ENCODE measurements at regions not wholly inside any gene's neighbourhood (a gene's known extent, or its start where the extent isn't known, plus 50 kb on each side); places are given as distances from the start of the nearest gene placed in this dataset.

DNA sequence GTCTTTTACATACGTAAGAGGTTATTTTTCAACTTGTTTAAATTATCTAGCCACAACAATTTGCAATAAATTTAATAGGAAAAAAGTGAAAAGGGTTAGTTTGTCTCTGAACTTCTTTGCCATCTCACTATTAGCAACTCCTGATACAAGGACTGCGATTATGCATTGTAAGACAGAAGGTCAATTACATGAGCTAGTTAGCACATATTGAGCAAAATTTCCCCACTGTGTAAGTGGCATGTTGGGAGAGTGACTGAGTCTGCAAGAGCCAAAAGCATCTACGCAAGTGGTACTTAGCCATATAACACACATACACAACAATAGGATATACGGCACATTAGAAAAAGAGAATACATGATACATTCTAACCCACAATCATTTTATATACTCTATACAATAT is 927.2 kb downstream of the STPG2 start:
- no peak overlapping the region for H3K27ac ChIP-seq (ENCODE audit: low read depth, low read length, poor library complexity, severe bottlenecking)
- ChIA-PET CTCF (no interaction called here), POLR2A (ENCODE audit: low non-redundant PET) (no interaction called here)
- no peak for TF ChIP-seq EZH2 (IDR thresholded peaks at IDR 0.05; ENCODE audit: borderline replicate concordance, low read depth, low read length, poor library complexity, severe bottlenecking)
- TF ChIP-seq, protein P1, sequence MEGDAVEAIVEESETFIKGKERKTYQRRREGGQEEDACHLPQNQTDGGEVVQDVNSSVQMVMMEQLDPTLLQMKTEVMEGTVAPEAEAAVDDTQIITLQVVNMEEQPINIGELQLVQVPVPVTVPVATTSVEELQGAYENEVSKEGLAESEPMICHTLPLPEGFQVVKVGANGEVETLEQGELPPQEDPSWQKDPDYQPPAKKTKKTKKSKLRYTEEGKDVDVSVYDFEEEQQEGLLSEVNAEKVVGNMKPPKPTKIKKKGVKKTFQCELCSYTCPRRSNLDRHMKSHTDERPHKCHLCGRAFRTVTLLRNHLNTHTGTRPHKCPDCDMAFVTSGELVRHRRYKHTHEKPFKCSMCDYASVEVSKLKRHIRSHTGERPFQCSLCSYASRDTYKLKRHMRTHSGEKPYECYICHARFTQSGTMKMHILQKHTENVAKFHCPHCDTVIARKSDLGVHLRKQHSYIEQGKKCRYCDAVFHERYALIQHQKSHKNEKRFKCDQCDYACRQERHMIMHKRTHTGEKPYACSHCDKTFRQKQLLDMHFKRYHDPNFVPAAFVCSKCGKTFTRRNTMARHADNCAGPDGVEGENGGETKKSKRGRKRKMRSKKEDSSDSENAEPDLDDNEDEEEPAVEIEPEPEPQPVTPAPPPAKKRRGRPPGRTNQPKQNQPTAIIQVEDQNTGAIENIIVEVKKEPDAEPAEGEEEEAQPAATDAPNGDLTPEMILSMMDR (conservative IDR thresholded peaks at IDR 0.05; ENCODE audit: low read depth, low read length) = no peak
- H3K9me3 ChIP-seq (ENCODE audit: low read depth, low read length, poor library complexity, severe bottlenecking) = no peaks in the 10 kb centered on the region
- no peak overlapping the region for H3K4me3 ChIP-seq (ENCODE audit: low read depth, low read length, poor library complexity, severe bottlenecking)
- no TSS peak for BruUV-seq (replicated peaks)
- no peaks in the 10 kb centered on the region for H3K4me1 ChIP-seq (ENCODE audit: insufficient read depth, low read length, poor library complexity, severe bottlenecking)
- H3K27me3 ChIP-seq (replicated peaks; ENCODE audit: insufficient read depth, low read depth, low read length, poor library complexity) = no peaks in the 10 kb centered on the region
- intact Hi-C loops (cut with micrococcal nuclease; ENCODE audit: unreplicated experiment) = no loop called here
- no peaks in the 10 kb centered on the region for H3K36me3 ChIP-seq (ENCODE audit: insufficient read depth, low read length, poor library complexity, severe bottlenecking)
- DNase-seq (ENCODE audit: low spot score) = no peak

DNA sequence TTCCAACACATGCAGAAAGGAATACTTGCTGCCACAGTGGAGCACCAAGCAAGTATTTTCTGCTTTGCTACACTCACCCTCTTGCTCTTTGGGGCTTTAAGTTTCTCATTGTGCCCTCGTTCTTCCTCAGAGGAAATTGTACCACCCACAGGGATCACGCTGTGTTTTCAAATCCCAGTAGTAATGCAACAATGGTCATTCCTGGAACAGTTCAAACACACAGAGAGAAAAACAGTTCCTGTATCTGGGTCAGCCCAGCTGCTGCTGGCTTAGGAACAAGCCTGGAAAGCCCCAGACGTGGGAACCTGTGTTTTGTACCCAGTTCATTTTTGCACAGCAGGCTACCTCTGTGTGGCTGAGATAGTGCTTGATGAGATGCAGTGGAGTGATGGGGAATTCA is 907.8 kb downstream of the STPG2 start:
- BruUV-seq (replicated peaks) = no TSS peak
- Histone ChIP-seq H3K4me1 (ENCODE audit: insufficient read depth, low read length, poor library complexity, severe bottlenecking) (no peaks in the 10 kb centered on the region), H3K27me3 (replicated peaks; ENCODE audit: insufficient read depth, low read depth, low read length, poor library complexity) (no peaks in the 10 kb centered on the region), H3K4me3 (ENCODE audit: low read depth, low read length, poor library complexity, severe bottlenecking) (no peak overlapping the region), H3K27ac (ENCODE audit: low read depth, low read length, poor library complexity, severe bottlenecking) (no peak overlapping the region), H3K36me3 (ENCODE audit: insufficient read depth, low read length, poor library complexity, severe bottlenecking) (no peaks in the 10 kb centered on the region), H3K9me3 (ENCODE audit: low read depth, low read length, poor library complexity, severe bottlenecking) (no peaks in the 10 kb centered on the region)
- DNase-seq (ENCODE audit: low spot score) = peak; percentile 0
- TF ChIP-seq EZH2 (IDR thresholded peaks at IDR 0.05; ENCODE audit: borderline replicate concordance, low read depth, low read length, poor library complexity, severe bottlenecking) = no peak
- TF ChIP-seq, protein P1 (conservative IDR thresholded peaks at IDR 0.05; ENCODE audit: low read depth, low read length) = no peak
- intact Hi-C loops (cut with micrococcal nuclease; ENCODE audit: unreplicated experiment) = no loop called here
- POLR2A ChIA-PET (ENCODE audit: low non-redundant PET) = no interaction called here
- CTCF ChIA-PET = no interaction called here

DNA sequence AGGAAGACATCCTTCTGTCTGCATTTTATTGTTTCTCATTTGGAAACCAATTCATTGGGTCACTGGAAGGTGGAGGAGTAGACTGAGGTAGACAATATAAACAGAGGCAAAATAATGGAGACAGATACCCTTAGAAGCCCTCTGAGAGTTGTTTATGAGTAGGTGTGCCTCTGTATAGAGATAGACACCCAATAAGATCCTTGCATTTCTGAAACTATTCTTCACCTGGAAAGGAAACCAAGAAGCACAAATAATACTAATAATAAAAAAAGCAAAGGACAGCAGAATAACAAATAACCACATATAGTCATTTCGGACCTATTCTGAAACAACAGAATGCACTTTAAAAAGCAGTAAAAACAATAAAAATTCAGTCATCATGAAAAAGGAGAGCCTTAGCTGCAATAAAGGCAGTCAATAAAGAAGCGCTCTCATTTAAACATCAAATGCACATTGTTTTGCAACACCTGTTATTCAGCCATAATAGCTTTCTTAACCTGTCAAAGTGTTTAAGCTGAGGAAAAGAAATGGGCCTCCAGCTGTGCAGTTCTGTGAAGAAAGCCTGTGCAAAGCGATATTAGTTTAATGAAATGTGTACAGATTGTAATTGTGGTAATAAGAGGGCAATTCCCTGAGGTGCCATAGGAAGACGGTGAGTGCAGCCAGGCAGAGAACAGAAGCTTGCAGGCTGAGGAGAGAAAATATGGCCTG is 904.2 kb downstream of the STPG2 start:
- DNase-seq (ENCODE audit: low spot score) = no peak
- ChIA-PET POLR2A (ENCODE audit: low non-redundant PET) (no interaction called here), CTCF (no interaction called here)
- H3K27ac ChIP-seq (ENCODE audit: low read depth, low read length, poor library complexity, severe bottlenecking) = no peak overlapping the region
- intact Hi-C loops (cut with micrococcal nuclease; ENCODE audit: unreplicated experiment) = no loop called here
- no peaks in the 10 kb centered on the region for H3K27me3 ChIP-seq (replicated peaks; ENCODE audit: insufficient read depth, low read depth, low read length, poor library complexity)
- no peaks in the 10 kb centered on the region for H3K36me3 ChIP-seq (ENCODE audit: insufficient read depth, low read length, poor library complexity, severe bottlenecking)
- TF ChIP-seq, protein P1 (conservative IDR thresholded peaks at IDR 0.05; ENCODE audit: low read depth, low read length) = no peak
- TF ChIP-seq EZH2 (IDR thresholded peaks at IDR 0.05; ENCODE audit: borderline replicate concordance, low read depth, low read length, poor library complexity, severe bottlenecking) = no peak
- H3K9me3 ChIP-seq (ENCODE audit: low read depth, low read length, poor library complexity, severe bottlenecking) = no peaks in the 10 kb centered on the region
- no peak overlapping the region for H3K4me3 ChIP-seq (ENCODE audit: low read depth, low read length, poor library complexity, severe bottlenecking)
- no TSS peak for BruUV-seq (replicated peaks)
- no peaks in the 10 kb centered on the region for H3K4me1 ChIP-seq (ENCODE audit: insufficient read depth, low read length, poor library complexity, severe bottlenecking)

All from A673 (cell line).